ENCODE measurements at regions not wholly inside any gene's neighbourhood (a gene's known extent, or its start where the extent isn't known, plus 50 kb on each side); places are given as distances from the start of the nearest gene placed in this dataset.

DNA sequence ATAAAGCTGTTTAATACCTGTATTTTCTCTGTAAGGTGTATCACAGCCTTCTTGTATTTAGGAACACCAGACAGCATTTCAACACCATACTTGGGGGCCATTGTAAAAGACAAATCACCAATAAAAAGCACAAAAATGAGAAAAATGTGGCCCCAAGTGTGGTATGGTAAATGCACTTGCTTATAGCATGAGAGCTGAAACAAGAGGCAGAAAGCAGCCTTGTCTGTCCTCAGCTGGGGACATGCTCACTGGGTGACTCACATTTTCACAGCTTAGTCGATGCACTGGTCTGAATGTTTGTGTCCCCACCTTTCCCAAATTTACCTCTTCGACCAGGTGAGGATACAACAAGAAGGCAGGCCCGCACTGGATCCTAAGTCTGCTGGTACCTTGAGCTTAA lies 639.7 kb upstream of the AGA start:
- no peaks in the 10 kb centered on the region for H3K9me3 ChIP-seq (ENCODE audit: control insufficient read depth, insufficient read depth, low read length)
- peaks cover 5% of the 10 kb centered on the region for H3K4me1 ChIP-seq (ENCODE audit: control insufficient read depth, insufficient read depth, low read length)
- H3K4me3 ChIP-seq (ENCODE audit: low read depth, low read length): no peak overlapping the region
- H3K9ac ChIP-seq (ENCODE audit: low read depth, low read length): no peak overlapping the region
- H3K36me3 ChIP-seq (ENCODE audit: control insufficient read depth, insufficient read depth, low read length): no peaks in the 10 kb centered on the region
- H3K27ac ChIP-seq (ENCODE audit: low read depth, low read length): no peak overlapping the region
- no peaks in the 10 kb centered on the region for H3K27me3 ChIP-seq (ENCODE audit: control insufficient read depth, insufficient read depth, low read length)

DNA sequence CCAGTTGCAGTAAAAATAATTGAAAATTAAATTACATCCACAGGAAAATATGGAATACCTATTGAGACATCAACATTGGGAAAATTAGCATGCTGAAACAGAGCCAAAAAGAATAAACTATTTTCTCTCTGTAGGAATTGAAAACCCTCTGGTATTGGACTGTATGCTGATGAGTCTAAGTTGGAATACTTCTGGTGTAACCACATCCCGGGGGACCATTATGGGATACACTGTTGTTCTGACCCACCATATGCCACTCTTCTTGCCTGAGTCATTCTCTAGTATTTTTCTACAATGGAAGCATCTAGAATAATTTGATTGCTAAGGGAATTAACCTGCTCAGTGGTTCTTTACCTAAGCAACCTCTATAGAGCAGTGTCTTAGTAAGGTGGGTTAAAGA lies 640.7 kb upstream of the AGA start:
- no peak overlapping the region for H3K9ac ChIP-seq (ENCODE audit: low read depth, low read length)
- no peaks in the 10 kb centered on the region for H3K27me3 ChIP-seq (ENCODE audit: control insufficient read depth, insufficient read depth, low read length)
- H3K36me3 ChIP-seq (ENCODE audit: control insufficient read depth, insufficient read depth, low read length): no peaks in the 10 kb centered on the region
- no peak overlapping the region for H3K27ac ChIP-seq (ENCODE audit: low read depth, low read length)
- H3K4me1 ChIP-seq (ENCODE audit: control insufficient read depth, insufficient read depth, low read length): peaks cover 5% of the 10 kb centered on the region
- H3K9me3 ChIP-seq (ENCODE audit: control insufficient read depth, insufficient read depth, low read length): no peaks in the 10 kb centered on the region
- no peak overlapping the region for H3K4me3 ChIP-seq (ENCODE audit: low read depth, low read length)

- no peaks in the 10 kb centered on the region for H3K27me3 ChIP-seq (ENCODE audit: control insufficient read depth, insufficient read depth, low read length)
- H3K4me3 ChIP-seq (ENCODE audit: low read depth, low read length): no peak overlapping the region
- no peak overlapping the region for H3K9ac ChIP-seq (ENCODE audit: low read depth, low read length)
Observed at GRCh38 chr4:178083968-178084367, 641.7 kb upstream of the AGA start.

GRCh38 chr4:178086320-178086719 lies 644.1 kb upstream of the AGA start:
- Histone ChIP-seq H3K9me3 (ENCODE audit: control insufficient read depth, insufficient read depth, low read length) (no peaks in the 10 kb centered on the region), H3K36me3 (ENCODE audit: control insufficient read depth, insufficient read depth, low read length) (no peaks in the 10 kb centered on the region), H3K27ac (ENCODE audit: low read depth, low read length) (no peak overlapping the region), H3K4me1 (ENCODE audit: control insufficient read depth, insufficient read depth, low read length) (no peaks in the 10 kb centered on the region), H3K4me3 (ENCODE audit: low read depth, low read length) (no peak overlapping the region), H3K27me3 (ENCODE audit: control insufficient read depth, insufficient read depth, low read length) (no peaks in the 10 kb centered on the region), H3K9ac (ENCODE audit: low read depth, low read length) (no peak overlapping the region)

More at GRCh38 chr4:178083968-178084367, 641.7 kb upstream of the AGA start:
- H3K4me1 ChIP-seq (ENCODE audit: control insufficient read depth, insufficient read depth, low read length): peaks cover 5% of the 10 kb centered on the region
- H3K27ac ChIP-seq (ENCODE audit: low read depth, low read length): no peak overlapping the region
- H3K9me3 ChIP-seq (ENCODE audit: control insufficient read depth, insufficient read depth, low read length): no peaks in the 10 kb centered on the region
- no peaks in the 10 kb centered on the region for H3K36me3 ChIP-seq (ENCODE audit: control insufficient read depth, insufficient read depth, low read length)

DNA sequence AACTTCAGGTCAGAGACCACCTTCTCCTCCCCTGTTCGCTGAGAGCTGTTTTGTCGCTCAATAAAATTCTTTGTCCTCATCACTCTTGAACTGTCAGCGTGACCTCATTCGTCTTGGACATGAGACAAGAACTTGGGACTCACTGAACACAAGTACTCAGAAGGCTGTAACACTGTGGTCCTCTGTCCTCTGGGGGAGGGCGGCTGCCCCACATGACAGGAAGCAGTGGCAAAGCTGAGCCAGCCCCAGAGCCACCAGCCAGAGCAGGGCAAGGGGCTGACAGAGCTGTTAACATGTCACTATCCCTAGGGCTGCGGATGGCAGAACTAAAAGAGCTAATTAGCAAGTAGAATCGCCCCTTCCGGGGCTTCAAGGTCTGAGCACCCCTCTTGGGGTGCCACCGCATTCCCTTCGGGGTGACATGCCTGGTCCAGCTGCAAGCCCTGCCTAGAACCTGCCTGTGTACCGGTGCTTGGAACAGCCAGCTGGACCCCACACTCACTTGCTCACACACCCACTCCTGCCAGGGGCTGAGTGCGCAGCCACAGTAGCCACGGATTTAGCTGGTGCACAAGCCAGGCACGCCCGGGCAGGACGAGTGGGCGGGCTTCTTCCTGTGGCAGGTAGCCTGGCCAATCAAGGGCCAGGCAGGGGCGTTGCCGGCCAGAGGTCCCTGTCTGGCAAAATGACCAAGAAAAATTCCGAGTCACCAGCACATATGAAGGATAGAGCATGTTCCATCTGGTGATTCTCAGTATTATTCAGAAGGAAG lies 648.6 kb upstream of the AGA start:
- H3K27ac ChIP-seq (ENCODE audit: low read depth, low read length): no peak overlapping the region
- no peaks in the 10 kb centered on the region for H3K27me3 ChIP-seq (ENCODE audit: control insufficient read depth, insufficient read depth, low read length)
- no peak overlapping the region for H3K4me3 ChIP-seq (ENCODE audit: low read depth, low read length)
- no peak overlapping the region for H3K9ac ChIP-seq (ENCODE audit: low read depth, low read length)
- H3K4me1 ChIP-seq (ENCODE audit: control insufficient read depth, insufficient read depth, low read length): no peaks in the 10 kb centered on the region
- H3K9me3 ChIP-seq (ENCODE audit: control insufficient read depth, insufficient read depth, low read length): no peaks in the 10 kb centered on the region
- no peaks in the 10 kb centered on the region for H3K36me3 ChIP-seq (ENCODE audit: control insufficient read depth, insufficient read depth, low read length)

GRCh38 chr4:178102139-178102538 lies 659.9 kb upstream of the AGA start:
- H3K9ac ChIP-seq (ENCODE audit: low read depth, low read length): no peak overlapping the region
- H3K4me1 ChIP-seq (ENCODE audit: control insufficient read depth, insufficient read depth, low read length): no peaks in the 10 kb centered on the region
- no peaks in the 10 kb centered on the region for H3K27me3 ChIP-seq (ENCODE audit: control insufficient read depth, insufficient read depth, low read length)
- H3K4me3 ChIP-seq (ENCODE audit: low read depth, low read length): no peak overlapping the region
- no peaks in the 10 kb centered on the region for H3K9me3 ChIP-seq (ENCODE audit: control insufficient read depth, insufficient read depth, low read length)
- no peaks in the 10 kb centered on the region for H3K36me3 ChIP-seq (ENCODE audit: control insufficient read depth, insufficient read depth, low read length)
- H3K27ac ChIP-seq (ENCODE audit: low read depth, low read length): no peak overlapping the region

DNA sequence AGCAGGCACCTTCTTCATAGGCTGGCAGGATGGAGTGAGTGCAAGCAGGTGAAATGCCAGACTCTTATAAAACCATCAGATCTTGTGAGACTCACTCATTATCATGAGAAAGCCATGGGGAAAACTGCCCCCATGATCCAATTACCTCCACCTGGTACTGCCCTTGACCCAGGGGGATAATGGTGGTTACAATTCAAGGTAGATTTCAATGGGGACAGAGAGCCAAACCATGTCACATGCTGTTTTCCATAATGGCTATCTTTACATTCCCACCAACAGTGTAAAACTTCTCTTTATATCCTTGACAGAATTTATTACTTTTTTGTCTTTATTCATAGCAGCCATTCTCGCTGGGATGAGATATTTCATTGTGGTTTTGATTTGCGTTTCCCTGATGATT lies 663.0 kb upstream of the AGA start:
- H3K4me3 ChIP-seq (ENCODE audit: low read depth, low read length): no peak overlapping the region
- no peaks in the 10 kb centered on the region for H3K27me3 ChIP-seq (ENCODE audit: control insufficient read depth, insufficient read depth, low read length)
- H3K4me1 ChIP-seq (ENCODE audit: control insufficient read depth, insufficient read depth, low read length): no peaks in the 10 kb centered on the region

GRCh38 chr4:178136736-178137345 lies 694.6 kb upstream of the AGA start:
- Histone ChIP-seq H3K9me3 (ENCODE audit: control insufficient read depth, insufficient read depth, low read length) (no peaks in the 10 kb centered on the region), H3K4me1 (ENCODE audit: control insufficient read depth, insufficient read depth, low read length) (no peaks in the 10 kb centered on the region), H3K36me3 (ENCODE audit: control insufficient read depth, insufficient read depth, low read length) (no peaks in the 10 kb centered on the region), H3K9ac (ENCODE audit: low read depth, low read length) (no peak overlapping the region), H3K27ac (ENCODE audit: low read depth, low read length) (no peak overlapping the region), H3K27me3 (ENCODE audit: control insufficient read depth, insufficient read depth, low read length) (no peaks in the 10 kb centered on the region), H3K4me3 (ENCODE audit: low read depth, low read length) (no peak overlapping the region)

More for the DNA sequence above, 663.0 kb upstream of the AGA start:
- no peak overlapping the region for H3K27ac ChIP-seq (ENCODE audit: low read depth, low read length)
- no peak overlapping the region for H3K9ac ChIP-seq (ENCODE audit: low read depth, low read length)
- no peaks in the 10 kb centered on the region for H3K36me3 ChIP-seq (ENCODE audit: control insufficient read depth, insufficient read depth, low read length)
- H3K9me3 ChIP-seq (ENCODE audit: control insufficient read depth, insufficient read depth, low read length): no peaks in the 10 kb centered on the region

DNA sequence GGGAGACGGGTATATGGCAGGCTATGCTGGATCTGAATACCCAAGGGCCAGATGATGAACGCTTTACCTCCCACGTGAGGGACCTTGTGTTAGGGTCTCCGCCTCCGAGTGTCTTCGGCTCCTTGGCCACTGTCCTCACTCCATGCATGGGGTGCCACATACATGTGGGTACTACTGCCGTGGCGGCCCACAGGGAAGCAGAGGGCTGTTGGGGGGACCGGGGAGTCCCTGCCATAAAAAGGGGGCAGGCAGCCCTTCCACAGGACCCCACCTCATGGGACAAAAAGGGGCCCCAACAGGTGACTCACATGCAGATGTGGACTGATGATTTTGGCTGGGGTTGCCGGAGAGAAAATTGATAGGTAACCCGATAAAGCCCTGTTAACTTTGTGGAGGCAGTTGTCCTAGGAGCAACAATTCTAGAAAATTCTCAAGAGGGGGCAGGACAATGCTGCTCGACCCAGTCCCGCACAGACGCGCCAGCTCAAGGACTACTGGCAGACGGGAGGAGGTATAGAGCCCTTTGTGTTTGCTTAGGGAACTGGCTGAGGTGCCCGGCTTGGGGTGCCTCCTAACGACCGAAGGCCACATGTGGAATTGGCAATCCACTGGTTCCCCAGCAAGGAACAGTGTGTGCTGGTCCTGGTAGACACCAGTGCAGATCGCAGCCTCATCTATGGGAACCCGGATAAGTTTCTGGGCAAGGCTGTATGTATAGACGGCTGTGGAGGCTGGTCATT lies 695.7 kb upstream of the AGA start:
- no peak overlapping the region for H3K27ac ChIP-seq (ENCODE audit: low read depth, low read length)
- no peaks in the 10 kb centered on the region for H3K36me3 ChIP-seq (ENCODE audit: control insufficient read depth, insufficient read depth, low read length)
- H3K27me3 ChIP-seq (ENCODE audit: control insufficient read depth, insufficient read depth, low read length): no peaks in the 10 kb centered on the region
- no peak overlapping the region for H3K4me3 ChIP-seq (ENCODE audit: low read depth, low read length)
- H3K4me1 ChIP-seq (ENCODE audit: control insufficient read depth, insufficient read depth, low read length): no peaks in the 10 kb centered on the region
- H3K9me3 ChIP-seq (ENCODE audit: control insufficient read depth, insufficient read depth, low read length): no peaks in the 10 kb centered on the region
- H3K9ac ChIP-seq (ENCODE audit: low read depth, low read length): no peak overlapping the region

- no peak overlapping the region for H3K9ac ChIP-seq (ENCODE audit: low read depth, low read length)
Observed at GRCh38 chr4:178138491-178138890, 696.3 kb upstream of the AGA start.

DNA sequence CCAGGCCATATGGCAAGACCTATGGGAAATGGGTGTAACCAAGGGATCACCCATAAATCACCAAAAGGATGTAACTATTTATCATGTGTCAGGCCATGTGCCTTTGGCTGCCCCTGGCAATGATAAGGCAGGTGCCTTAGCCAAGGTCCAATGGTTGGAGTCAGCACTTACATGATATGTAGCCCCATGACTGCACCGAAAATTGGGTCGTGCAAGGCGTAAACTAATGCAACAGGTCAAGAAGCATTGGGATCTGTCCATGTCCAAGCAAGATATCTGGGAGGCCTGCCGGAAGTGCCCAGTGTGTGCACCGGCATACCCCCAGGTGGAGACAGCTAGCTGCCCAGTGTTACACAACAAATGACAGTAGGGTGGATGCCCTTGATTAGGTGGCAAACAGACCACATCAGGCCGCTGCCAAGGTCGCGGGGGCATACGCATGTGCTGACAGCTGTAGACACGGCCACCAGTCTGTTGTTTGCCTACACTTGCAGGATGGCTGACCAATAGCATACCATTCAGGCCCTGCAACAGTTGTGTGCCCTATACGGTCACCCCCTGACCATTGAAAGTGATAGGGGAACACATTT lies 698.2 kb upstream of the AGA start:
- no peaks in the 10 kb centered on the region for H3K4me1 ChIP-seq (ENCODE audit: control insufficient read depth, insufficient read depth, low read length)
- H3K36me3 ChIP-seq (ENCODE audit: control insufficient read depth, insufficient read depth, low read length): no peaks in the 10 kb centered on the region
- no peak overlapping the region for H3K27ac ChIP-seq (ENCODE audit: low read depth, low read length)
- H3K4me3 ChIP-seq (ENCODE audit: low read depth, low read length): no peak overlapping the region
- no peak overlapping the region for H3K9ac ChIP-seq (ENCODE audit: low read depth, low read length)
- no peaks in the 10 kb centered on the region for H3K27me3 ChIP-seq (ENCODE audit: control insufficient read depth, insufficient read depth, low read length)
- H3K9me3 ChIP-seq (ENCODE audit: control insufficient read depth, insufficient read depth, low read length): no peaks in the 10 kb centered on the region

More at GRCh38 chr4:178138491-178138890, 696.3 kb upstream of the AGA start:
- no peaks in the 10 kb centered on the region for H3K9me3 ChIP-seq (ENCODE audit: control insufficient read depth, insufficient read depth, low read length)
- H3K4me3 ChIP-seq (ENCODE audit: low read depth, low read length): no peak overlapping the region
- no peak overlapping the region for H3K27ac ChIP-seq (ENCODE audit: low read depth, low read length)
- H3K27me3 ChIP-seq (ENCODE audit: control insufficient read depth, insufficient read depth, low read length): no peaks in the 10 kb centered on the region
- no peaks in the 10 kb centered on the region for H3K36me3 ChIP-seq (ENCODE audit: control insufficient read depth, insufficient read depth, low read length)
- no peaks in the 10 kb centered on the region for H3K4me1 ChIP-seq (ENCODE audit: control insufficient read depth, insufficient read depth, low read length)
